NCI-H1930 (cell line): ENCODE measurements at regions not wholly inside any gene's neighbourhood (a gene's known extent, or its start where the extent isn't known, plus 50 kb on each side); places are given as distances from the start of the nearest gene placed in this dataset.

Experiments
- DNase-seq, 2 experiments: peaks; one replicate each; lab custom pipeline; 2025; lab: John Stamatoyannopoulos, UW

DNA sequence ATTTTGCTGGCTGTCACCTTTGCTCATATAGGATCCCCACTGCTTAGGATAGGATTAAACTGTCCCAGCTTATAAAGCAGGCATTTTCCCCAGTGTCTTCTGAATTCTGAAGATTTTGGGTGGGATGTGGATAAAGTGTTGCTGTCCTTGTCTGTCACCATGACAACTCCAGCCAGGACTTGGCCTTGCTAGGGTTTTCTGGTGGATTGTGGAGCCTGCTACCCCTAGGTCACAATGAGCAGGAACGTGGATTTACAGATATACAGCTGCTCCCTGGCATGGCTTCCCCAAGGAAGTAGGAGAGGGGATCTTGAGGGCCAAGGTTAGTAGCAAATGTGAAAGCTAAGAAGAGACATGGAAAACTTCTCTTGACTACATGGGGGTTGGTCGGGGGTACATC, 220.7 kb downstream of the WDR11 start:
- DNase-seq = no peak

DNA sequence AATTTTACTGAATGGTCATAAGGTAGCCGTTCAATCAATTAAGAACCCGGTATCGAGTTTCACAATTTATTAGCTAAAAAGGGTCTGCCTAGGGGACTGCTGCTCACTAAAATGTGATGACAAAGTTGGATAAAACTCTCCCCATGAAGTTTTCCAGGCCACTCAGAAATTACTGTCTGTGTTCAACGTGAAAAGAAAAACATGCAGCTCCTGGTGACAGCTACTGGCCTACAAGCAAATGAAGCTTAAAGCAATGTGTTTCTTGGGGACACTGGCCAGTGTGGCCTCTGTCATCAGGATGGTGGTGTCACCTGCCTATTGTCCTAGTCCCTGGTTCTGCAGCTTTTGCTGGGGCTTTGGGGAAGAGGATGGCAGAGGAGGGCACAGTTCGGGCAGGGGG, 222.6 kb downstream of the WDR11 start:
- DNase-seq = no peak

DNA sequence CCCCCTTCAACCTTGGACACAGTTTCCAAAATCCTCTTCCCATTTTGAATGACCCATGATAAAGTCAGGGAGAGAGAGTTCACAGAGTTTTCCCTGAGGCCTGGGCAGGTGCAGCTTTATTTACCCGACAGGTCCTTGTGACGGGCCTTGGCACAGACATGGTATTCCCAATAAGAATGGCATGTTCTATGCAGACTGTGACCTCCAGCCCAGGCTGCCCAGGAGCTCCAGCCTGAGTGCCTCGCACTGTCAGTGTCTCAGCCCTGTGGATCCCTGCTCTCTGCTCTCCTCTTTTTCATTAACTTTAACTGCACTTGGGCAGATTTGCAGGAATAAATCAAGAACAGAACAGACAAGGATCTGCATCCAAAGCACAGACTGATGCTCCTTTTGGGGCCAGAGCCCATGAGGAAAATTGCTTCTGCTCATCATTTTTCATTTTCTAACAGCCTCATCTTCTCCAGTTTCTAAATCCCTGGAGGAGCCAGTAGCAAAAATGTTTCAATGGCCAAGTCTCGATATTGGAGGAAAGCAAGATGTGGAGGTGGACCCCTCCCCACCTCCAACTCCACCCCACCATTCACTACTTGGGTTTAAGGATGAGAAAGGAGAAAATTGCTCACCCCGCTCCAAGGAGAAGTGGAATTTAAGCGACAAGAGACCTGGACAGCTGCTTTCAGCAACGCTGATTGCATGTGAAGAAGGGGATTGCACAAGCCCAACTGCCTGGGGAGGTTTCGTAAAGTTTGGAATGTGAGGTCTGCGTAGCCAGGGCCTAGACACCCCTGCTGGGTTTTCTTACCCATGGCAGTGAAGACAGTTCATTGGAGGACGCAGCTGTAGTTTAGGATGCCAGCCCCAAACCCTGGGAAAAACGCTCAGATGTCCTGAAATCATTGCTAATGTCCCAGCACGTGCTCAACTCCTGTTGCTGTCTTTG, 225.9 kb downstream of the WDR11 start:
- no peak for DNase-seq

DNA sequence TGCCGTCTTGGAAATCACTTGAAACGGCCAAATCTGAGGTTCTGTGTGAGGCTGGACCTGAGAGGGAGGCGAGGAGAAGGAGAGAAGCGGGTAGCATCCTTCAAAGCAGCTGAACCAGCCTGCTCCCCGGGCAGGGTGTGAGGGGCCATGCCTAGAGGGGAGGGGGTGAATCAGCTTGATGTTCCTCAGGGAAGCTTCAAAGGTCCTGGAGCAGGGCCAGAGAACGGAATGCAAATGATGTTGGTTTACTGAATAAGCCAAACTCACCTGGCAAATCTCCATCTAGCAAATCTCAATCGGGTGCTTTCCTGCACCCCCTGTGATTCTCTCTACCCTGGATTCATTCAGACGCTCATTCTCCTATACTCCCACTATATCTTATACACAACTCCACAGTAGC, 226.9 kb downstream of the WDR11 start:
- no peak for DNase-seq

DNA sequence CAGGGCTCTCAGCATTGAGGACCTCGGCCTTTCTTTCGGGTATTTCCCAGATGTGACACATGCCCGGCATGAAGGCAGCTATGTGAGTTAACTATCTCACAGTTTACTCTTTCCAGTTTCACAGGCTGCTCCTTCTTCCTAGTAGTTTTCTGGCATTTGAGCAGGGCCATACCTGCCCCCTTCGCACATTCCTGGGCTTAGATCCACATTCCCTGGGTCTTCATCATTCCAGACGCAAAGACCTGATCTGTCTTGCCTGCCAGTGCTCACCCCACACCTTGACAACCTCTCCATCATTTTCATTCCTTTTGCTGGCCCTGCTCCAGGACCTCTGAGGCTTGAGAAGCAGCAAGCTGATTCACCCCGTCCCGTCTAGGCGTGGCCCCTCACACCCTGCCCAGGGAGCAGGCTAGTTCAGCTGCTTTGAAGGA, 227.5 kb downstream of the WDR11 start:
- no peak for DNase-seq

DNA sequence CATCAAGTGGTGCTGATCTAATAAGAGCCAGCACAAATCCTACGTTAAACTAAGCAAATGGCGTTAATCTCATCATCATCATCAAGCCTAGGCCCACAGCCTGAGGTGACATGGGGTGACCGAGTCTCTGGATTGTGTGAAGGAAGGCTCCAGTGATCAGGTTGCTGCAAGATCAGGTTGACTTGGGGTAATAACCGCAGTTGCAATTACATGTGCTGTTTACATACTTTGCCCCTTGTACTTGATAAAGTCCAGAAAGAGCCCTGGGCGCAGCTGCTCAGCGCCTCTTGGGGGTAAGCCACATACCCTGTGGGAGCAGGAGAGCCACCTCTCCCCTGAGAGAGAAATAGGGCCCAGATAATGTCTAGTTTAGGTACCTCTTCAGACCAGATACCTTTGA, 228.1 kb downstream of the WDR11 start:
- no peak for DNase-seq

DNA sequence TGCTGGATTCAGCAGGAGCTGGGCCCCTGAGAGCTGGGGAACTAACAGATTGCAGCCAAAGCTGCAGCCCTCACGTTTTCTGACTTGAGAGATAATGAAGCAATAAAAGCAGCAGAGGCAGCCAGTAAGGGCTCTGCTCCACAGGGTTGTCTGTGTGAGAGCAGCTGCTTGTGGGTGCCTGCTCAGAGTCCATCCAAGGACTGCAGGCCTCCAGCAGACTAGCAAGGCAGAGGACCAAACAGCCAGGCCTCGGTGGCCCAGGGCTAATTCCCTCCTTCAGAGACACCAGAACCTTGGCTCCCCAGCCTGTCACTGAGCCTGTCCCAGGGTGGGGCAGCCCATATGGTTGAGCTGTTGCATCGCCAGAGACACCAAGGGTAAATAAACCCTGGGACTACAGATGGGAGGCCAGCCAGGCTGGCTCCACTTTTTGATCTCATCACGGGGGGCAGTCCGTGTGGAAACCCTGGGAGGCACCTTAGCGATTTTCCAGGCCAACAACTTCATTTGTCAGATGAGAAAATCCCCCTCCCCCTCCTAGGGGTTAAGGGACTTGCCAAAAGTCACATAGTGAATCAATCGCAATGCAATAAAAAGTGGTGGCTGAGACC, 229.2 kb downstream of the WDR11 start:
- DNase-seq = no peak

DNA sequence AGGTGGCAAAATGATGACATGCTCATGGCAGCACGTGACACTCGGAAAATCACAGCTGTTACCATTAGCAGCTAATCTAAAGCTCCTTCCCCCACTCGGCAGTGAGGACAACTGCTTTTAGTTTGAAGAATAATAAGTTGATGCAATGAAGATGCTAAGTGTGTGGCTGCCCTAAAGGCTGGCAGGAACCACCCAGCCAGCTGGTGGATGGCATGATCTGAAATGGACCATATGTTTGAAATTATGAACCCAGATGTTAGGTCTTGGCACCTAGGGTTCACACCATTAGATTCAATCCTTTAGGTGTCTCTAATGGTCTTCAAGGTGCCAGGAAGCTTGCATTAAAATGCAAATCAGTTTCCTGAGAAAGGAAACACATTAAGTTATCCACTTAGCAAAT, 230.1 kb downstream of the WDR11 start:
- DNase-seq = no peak

DNA sequence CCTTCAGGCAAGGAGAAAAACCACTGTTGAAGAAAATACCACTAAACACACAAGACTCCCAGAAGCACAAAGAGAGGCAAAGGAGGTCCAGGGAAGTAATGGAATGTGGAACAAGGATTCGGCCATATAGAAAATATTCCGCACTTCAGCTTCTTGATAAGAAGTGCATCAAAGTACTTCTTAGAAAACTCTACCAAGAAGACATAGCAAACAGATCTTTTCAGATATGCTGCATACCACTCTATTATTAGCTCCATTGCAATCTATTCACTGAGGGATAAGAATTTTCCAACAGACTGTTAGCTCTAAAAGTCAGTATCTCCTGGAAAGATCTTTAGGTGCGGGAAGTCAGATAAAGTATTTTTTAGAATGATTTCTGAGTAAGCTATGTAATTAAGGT, 231.8 kb downstream of the WDR11 start:
- no peak for DNase-seq

DNA sequence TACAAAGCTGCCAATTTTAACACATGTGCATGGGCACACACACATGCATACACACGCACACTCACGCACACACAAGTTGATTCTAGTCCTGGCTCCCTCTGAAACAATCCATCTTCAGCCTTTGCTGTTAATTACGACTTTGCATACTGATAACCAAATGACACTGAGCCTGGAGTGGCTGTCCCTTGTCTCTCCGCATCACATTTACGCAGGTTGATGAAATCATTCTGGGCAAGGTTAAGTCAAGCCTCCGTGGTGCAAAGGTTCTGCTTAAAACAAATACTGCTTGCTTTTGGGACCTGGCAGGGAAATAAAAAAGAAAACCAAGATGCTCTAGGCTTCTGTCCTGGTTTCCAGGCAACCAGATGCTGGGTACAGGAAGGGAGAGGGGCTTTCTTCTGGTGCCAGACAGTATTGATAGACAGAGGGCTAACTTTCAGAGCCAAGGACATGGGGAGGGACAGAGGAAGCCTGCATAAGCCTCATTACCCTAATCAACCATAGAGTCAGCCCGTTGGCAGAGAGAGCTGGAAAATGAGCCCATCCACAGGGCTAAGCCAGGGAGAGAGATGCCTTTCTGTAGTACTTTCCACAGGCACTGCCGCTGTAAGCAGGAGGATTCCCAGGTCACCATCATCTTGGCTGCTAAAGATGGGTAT, 233.0 kb downstream of the WDR11 start:
- no peak for DNase-seq

DNA sequence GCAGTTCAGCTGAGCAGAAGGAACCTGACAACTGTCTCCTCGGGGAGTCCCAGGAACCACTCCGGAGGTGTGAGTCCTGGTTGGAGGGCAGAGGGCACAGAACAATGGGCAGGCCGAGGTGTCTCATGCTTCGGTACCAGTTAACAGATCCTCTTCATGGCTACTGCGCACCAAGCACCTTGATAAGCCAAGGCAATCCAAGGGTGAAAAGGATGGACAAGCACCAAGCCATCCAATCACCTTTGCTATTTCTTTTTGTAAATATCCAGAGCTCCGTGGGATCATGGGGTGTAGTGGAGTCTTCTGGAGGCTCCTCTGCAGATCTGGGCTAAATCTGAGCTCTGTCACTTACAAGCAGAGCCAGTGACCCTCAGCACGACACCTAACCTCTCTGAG, 233.5 kb downstream of the WDR11 start:
- no peak for DNase-seq

DNA sequence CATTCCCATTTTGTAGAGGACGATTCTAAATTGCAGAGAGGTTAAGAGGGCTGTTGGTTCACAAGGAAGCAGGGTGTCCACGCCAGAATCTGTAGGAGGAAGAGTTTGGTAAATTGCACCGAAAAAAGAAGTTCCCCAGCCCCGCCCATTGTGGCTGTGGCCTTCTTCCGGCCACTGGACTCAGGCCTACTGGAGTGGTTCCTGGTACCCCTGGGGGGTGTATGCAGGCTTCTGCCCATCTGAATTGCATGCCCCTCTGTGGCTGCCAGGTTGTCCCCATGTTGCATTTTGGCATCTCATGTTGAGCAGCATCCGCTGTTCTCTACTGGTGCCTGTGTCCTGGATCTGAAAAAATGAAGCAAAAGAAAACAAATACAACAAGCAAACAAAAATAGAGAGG, 234.2 kb downstream of the WDR11 start:
- DNase-seq = no peak

DNA sequence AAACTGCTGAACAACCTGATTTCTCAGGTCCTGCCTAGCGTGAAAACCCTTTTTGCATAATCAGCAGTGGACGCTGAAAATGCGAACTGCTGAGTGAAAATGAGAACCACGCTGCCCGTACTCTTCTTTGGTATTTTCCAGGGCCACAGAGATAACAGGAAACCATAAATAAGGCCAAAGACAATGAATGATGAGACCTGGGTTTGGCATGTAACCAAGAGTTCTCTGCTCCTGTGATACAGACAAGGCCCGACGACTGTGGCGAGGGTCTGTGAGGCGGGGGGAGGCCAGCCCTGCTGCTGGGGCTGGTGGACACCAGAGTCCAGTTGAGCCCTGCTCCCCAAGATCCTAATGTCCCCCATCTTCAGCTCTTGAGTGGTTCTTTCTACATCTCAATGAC, 236.0 kb downstream of the WDR11 start:
- no peak for DNase-seq

DNA sequence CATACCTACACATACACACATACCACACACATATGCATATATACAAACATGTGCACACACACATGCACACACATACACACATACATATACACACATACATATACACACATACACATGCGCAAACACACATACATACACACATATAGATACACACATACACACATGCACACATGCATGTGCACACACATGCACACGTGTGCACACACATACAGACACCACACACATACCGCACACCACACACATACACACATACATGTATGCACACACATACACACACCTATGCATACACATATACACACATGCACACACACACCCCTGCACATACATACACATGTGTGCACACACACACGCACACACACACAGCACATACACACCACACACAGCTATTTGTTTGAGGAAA, 236.5 kb downstream of the WDR11 start:
- no peak for DNase-seq

DNA sequence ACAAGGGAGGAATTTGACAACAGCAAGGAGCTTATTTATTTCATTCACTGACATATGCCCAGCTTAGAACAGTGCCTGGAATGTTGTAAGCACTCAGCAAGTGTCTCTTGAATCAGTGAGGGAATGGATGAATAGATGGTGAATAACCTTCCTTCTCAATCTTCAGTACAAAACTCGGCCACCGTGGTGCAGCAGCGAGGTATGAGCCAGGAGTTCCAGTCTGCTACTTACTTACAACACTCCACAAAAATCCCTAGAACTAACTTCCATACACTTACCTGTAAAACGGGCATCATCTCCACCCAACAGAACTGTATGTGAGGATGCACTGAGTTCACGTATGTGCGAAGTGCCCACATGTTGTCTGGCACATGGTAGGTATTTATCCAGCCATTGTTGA, 237.4 kb downstream of the WDR11 start:
- DNase-seq = no peak

DNA sequence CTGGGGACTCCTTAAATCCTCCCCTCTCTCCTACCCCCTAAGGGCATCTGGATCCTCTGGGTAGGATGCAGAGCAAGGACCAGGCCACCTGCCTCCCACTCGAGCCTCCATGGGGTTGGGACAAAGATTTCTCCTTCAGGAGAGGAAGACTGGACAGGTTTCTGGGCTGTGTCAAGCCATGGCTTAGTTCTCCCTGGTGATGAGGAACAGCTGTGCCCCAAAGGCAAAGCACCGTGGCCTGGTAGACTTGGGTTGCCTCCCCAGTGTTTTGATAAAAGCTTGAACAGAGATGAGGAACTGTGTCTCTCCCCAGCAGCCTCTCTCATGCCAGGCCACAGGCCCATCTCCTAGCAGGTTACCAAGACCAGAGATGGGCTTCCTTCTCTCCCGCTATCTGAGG, 238.3 kb downstream of the WDR11 start:
- no peak for DNase-seq

DNA sequence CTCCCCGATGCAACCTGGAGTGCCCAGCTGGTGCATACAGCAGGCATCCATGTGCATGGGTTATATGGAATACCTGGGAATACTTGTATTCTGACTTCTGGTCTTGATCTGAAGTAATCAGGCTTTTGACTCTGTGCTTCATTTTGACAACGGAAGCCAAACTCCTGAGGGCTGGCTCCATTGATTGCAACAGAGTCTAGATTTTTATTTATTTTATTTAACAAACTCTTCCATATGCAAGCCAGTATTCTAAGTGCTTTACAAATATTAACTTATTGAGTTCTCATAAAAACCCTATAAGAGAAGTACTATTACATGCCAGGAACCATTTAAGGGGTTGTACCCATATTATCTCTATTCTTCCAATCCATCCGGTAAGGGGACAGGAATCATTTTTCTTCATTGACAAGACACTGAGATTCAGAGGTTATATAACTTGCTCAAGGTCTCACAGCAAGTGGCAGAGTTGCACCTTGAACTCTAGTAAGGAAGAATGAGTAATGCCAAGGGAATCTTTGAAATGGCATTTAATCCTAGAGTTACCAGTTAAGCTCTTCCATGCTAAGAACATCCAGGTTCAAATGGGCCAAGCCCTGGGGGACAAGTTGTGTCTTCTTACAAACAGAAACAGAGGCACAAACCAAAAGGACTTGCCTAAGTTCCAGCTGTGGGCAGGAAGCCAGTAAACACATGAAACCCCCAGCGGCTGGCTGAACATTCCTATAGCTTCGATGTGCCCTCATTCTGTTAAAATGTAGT, 241.0 kb downstream of the WDR11 start:
- DNase-seq = no peak

DNA sequence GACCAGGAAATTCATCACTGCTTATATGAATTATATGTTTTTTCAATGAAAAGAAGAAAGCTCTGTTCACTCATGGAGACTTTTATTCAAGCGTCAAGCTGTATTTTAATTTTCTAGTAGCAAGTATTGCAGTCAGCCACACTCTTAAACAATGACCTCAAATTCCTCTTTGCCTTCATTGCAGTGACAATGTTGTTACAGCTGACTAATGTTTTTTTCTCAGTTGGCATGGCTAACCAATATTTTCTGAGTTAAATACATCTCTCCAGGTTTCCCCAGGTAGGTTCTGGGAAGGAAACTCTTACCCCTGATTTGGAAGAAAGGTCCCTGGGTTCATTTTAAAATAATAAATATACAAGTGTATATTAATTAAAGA, 241.5 kb downstream of the WDR11 start:
- no peak for DNase-seq

DNA sequence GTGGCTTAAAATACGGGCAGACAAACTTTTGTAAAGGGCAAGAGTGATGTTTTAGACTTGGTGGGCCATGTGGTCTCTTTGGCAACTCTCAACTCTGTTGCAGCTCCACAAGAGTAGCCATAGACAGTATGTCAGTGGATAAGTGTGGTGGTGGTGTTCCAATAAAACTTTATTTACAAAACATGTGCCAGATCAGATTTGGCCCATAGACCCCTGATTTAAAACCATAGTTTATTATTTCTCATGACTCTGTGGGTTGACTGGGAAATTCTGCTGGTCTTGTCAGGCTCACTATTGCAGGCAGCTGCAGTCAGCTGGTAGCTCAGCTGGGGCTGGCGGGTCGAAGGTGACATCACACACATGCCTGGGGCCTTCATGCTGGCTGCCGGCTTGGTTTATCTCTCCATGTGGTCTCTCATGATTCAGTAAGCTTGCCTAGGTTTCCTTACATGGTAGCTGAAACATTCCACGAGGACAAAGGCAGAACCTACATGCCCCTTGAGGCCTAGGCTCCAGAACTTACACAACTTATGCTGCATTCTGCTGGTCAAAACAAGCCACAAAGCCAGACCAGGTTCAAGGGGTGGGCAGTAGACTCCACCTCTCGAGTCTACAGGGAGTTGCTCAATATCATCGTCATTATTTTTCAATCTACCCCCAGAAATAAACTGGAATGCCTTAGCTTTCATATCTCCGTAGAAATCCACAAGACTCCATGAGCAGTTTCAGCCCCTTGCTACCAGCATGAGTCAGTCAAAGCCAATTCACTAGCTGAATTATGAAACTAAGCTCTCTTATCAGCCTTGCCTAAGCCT, 245.7 kb downstream of the WDR11 start:
- DNase-seq = no peak

DNA sequence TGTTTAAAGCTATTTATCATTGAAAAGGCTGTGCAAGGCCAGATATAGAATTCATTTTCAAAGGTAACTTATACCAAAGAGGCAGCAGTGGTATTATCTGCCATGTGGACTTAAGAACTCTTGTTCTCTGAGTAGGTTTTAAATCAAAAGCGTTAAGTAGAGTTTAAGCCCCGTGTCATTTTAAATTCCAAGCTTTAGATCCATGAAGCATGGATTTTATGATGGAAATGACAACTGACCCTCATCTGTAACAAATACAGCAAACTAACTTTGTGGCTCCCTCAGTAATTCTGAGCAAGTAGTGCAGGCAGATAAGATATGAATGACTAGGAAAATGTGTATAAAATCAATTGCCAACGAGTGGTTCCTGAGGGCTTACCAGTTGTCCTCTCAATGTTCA, 247.0 kb downstream of the WDR11 start:
- DNase-seq = no peak

DNA sequence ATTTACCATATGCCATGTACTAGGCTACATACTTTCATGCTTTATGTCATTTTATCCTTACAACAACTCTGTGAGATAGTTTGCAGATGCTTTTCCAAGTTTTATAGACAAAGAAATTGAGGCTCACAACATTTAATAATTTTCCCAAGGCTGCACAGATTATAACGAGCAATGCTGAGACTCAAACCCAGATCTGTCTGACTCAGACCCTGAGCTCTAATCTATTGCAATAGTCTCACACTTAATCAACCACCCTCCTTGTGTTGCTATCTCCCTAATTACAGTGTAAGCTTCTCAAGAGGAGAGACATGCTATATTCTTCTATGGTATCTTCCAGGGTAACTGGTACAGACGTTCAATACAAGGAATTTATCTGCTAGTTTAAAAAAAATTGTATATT, 247.6 kb downstream of the WDR11 start:
- no peak for DNase-seq

DNA sequence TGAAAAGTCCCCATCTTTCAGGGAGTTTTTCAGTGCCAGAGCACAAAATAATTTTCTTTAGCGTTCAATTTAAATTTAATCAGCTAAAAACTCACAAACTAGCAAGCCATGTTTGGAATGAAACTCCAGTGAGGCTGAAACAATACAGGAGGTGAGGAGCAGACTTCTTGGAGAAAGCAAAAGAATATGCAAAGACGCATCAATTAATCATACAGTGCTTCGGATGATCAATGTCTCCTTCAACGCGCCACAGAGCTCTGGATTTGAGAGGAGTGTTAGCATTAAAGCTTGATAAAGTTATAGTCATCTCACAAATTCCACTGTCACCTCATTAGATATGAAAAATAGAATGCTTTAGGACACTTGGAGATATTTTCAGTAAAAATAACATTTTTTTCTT, 248.0 kb downstream of the WDR11 start:
- DNase-seq = no peak
